Mesenchymal stem cell (in vitro differentiated cells and primary cell): ENCODE measurements at regions not wholly inside any gene's neighbourhood (a gene's known extent, or its start where the extent isn't known, plus 50 kb on each side); places are given as distances from the start of the nearest gene placed in this dataset.

Experiments
- DNase-seq: peaks from one replicate; pipeline ENCODE4 v3.0.0-alpha.2; 2013
- H2AFZ ChIP-seq: one replicate; pipeline ENCODE4 v1.6.1; 2013; ENCODE audit warnings: low read depth, mild to moderate bottlenecking, control low read depth, inconsistent platforms, low read length, moderate library complexity
- H2AK5ac ChIP-seq: 2 replicates; pipeline ENCODE4 v1.6.1; 2013; ENCODE audit warnings: low read length, moderate library complexity, mild to moderate bottlenecking, inconsistent platforms; ENCODE audit not compliant: severe bottlenecking
- H2BK120ac ChIP-seq: one replicate; pipeline ENCODE4 v1.6.1; 2013; ENCODE audit warnings: low read depth, mild to moderate bottlenecking, inconsistent platforms, low read length, moderate library complexity
- H2BK12ac ChIP-seq, 2 experiments: one replicate each; pipeline ENCODE4 v1.6.1; 2013; ENCODE audit warnings: inconsistent platforms in 2 of 2, low read length in 2 of 2, mild to moderate bottlenecking in 2 of 2, moderate library complexity in 2 of 2, control low read depth in 1 of 2
- H2BK15ac ChIP-seq: one replicate; pipeline ENCODE4 v1.6.1; 2013; ENCODE audit warnings: mild to moderate bottlenecking, low read depth, inconsistent platforms; ENCODE audit not compliant: poor library complexity, severe bottlenecking
- H2BK5ac ChIP-seq: 2 replicates; pipeline ENCODE4 v1.6.1; 2013; ENCODE audit warnings: low read depth, mild to moderate bottlenecking, low read length, control low read depth, inconsistent platforms; ENCODE audit not compliant: poor library complexity, severe bottlenecking
- H3K14ac ChIP-seq, 2 experiments: one replicate each; pipeline ENCODE4 v1.6.1; 2013; ENCODE audit warnings: inconsistent platforms in 2 of 2, low read length in 2 of 2, control low read depth in 1 of 2, mild to moderate bottlenecking in 1 of 2, moderate library complexity in 1 of 2
- H3K18ac ChIP-seq, 2 experiments: one replicate each; pipeline ENCODE4 v1.6.1; 2013; ENCODE audit warnings: inconsistent platforms in 2 of 2, low read length in 2 of 2, control low read depth in 1 of 2, low read depth in 1 of 2, mild to moderate bottlenecking in 1 of 2
- H3K23ac ChIP-seq, 2 experiments: one replicate each; pipeline ENCODE4 v1.6.1; 2013; ENCODE audit warnings: inconsistent platforms in 2 of 2, low read length in 2 of 2, mild to moderate bottlenecking in 2 of 2, moderate library complexity in 2 of 2, control low read depth in 1 of 2
- H3K27ac ChIP-seq: 2 replicates; pipeline ENCODE4 v1.5.1; 2013; ENCODE audit warnings: mild to moderate bottlenecking, moderate library complexity, low read length, control low read depth, inconsistent platforms; ENCODE audit not compliant: poor library complexity, severe bottlenecking
- H3K27me3 ChIP-seq, 2 experiments: 2 replicates each; pipeline versions ENCODE4 v1.6.1 to v1.7.0; 2013; ENCODE audit warnings: low read length in 2 of 2, mild to moderate bottlenecking in 2 of 2, moderate library complexity in 2 of 2, control low read depth in 1 of 2, inconsistent platforms in 1 of 2; ENCODE audit not compliant: control insufficient read depth in 1 of 2, insufficient read depth in 1 of 2
- H3K36me3 ChIP-seq, 2 experiments: 2 replicates each; pipeline versions ENCODE4 v1.6.1 to v1.7.0; 2013; ENCODE audit warnings: low read length in 2 of 2, control low read depth in 1 of 2, inconsistent platforms in 1 of 2, low read depth in 1 of 2, mild to moderate bottlenecking in 1 of 2; ENCODE audit not compliant: insufficient read depth in 2 of 2, control insufficient read depth in 1 of 2
- H3K4ac ChIP-seq, 2 experiments: one replicate each; pipeline ENCODE4 v1.6.1; 2013; ENCODE audit warnings: inconsistent platforms in 2 of 2, low read length in 2 of 2, mild to moderate bottlenecking in 2 of 2, moderate library complexity in 2 of 2, control low read depth in 1 of 2, low read depth in 1 of 2
- H3K4me1 ChIP-seq: 2 replicates; pipeline ENCODE4 v1.6.1; 2013; ENCODE audit warnings: low read depth, low read length, control low read depth; ENCODE audit not compliant: control insufficient read depth, insufficient read depth
- H3K4me2 ChIP-seq: 2 replicates; pipeline ENCODE4 v1.6.1; 2013; ENCODE audit warnings: low read length, mild to moderate bottlenecking, inconsistent platforms; ENCODE audit not compliant: poor library complexity, severe bottlenecking
- H3K4me3 ChIP-seq, 2 experiments: 2 replicates each; pipeline versions ENCODE4 v1.5.1 to v1.7.0; 2013; ENCODE audit warnings: low read length in 2 of 2, mild to moderate bottlenecking in 2 of 2, control low read depth in 1 of 2, low read depth in 1 of 2; ENCODE audit not compliant: insufficient read depth in 1 of 2
- H3K79me1 ChIP-seq: replicated peaks from 2 replicates; pipeline ENCODE4 v1.6.1; 2013; ENCODE audit warnings: mild to moderate bottlenecking, control low read depth, low read length, inconsistent platforms; ENCODE audit not compliant: poor library complexity, severe bottlenecking
- H3K9ac ChIP-seq: 2 replicates; pipeline ENCODE4 v1.7.0; 2013; ENCODE audit warnings: mild to moderate bottlenecking, low read length, moderate library complexity
- H3K9me3 ChIP-seq: 2 replicates; pipeline ENCODE4 v1.7.0; 2013; ENCODE audit warnings: mild to moderate bottlenecking, low read length; ENCODE audit not compliant: control insufficient read depth
- H4K8ac ChIP-seq: one replicate; pipeline ENCODE4 v1.6.1; 2013; ENCODE audit warnings: inconsistent platforms, mild to moderate bottlenecking, low read length, moderate library complexity
- H4K91ac ChIP-seq: one replicate; pipeline ENCODE4 v1.6.1; 2013; ENCODE audit warnings: mild to moderate bottlenecking, low read length, inconsistent platforms
- WGBS: methylation state at CpG from one replicate; pipeline ENCODE4 v1.1.7; 2013; ENCODE audit warnings: mixed read lengths; 5-methylcytosine and 5-hydroxymethylcytosine counted together

GRCh38 chr16:66083171-66083570 lies 283.3 kb upstream of the CDH5 start:
- no peak overlapping the region for H2AK5ac ChIP-seq
- no peak for DNase-seq
- 100% methylated on average over 1 of the region's 1 CpG for WGBS

GRCh38 chr16:66082424-66082823 lies 284.1 kb upstream of the CDH5 start:
- Histone ChIP-seq H3K4me2 (no peak overlapping the region), H2BK120ac (no peak overlapping the region), H3K14ac (no peak overlapping the region), H3K27ac (no peak overlapping the region), H2AK5ac (no peak overlapping the region), H4K91ac (no peak overlapping the region), H3K18ac (no peak overlapping the region), H3K4me1 (no peaks in the 10 kb centered on the region), H2BK12ac (no peak overlapping the region), H3K79me1 (no peaks in the 10 kb centered on the region), H3K36me3 (no peaks in the 10 kb centered on the region), H3K9ac (peak overlapping the region; percentile 24), H4K8ac (no peak overlapping the region), H3K23ac (no peak overlapping the region), H3K4me3 (no peak overlapping the region), H2BK15ac (no peak overlapping the region), H3K27me3 (no peaks in the 10 kb centered on the region), H2BK5ac (no peak overlapping the region), H3K9me3 (no peaks in the 10 kb centered on the region), H2AFZ (no peak overlapping the region), H3K4ac (no peak overlapping the region)
- 88% methylated on average over 1 of the region's 2 CpGs for WGBS
- no peak for DNase-seq

More at GRCh38 chr16:66083171-66083570, 283.3 kb upstream of the CDH5 start:
- H3K79me1 ChIP-seq: no peaks in the 10 kb centered on the region
- H3K4ac ChIP-seq: no peak overlapping the region
- no peak overlapping the region for H3K18ac ChIP-seq
- no peak overlapping the region for H2BK12ac ChIP-seq
- no peak overlapping the region for H2BK15ac ChIP-seq
- H4K91ac ChIP-seq: no peak overlapping the region
- H2AFZ ChIP-seq: no peak overlapping the region
- no peak overlapping the region for H3K9ac ChIP-seq
- H3K27ac ChIP-seq: no peak overlapping the region
- H3K4me3 ChIP-seq: no peak overlapping the region
- no peak overlapping the region for H4K8ac ChIP-seq
- no peaks in the 10 kb centered on the region for H3K27me3 ChIP-seq
- no peaks in the 10 kb centered on the region for H3K4me1 ChIP-seq
- H3K36me3 ChIP-seq: no peaks in the 10 kb centered on the region
- H3K23ac ChIP-seq: no peak overlapping the region
- H3K4me2 ChIP-seq: no peak overlapping the region
- no peak overlapping the region for H3K14ac ChIP-seq
- H3K9me3 ChIP-seq: no peaks in the 10 kb centered on the region
- H2BK120ac ChIP-seq: no peak overlapping the region
- no peak overlapping the region for H2BK5ac ChIP-seq

- Histone ChIP-seq H2AFZ (no peak overlapping the region), H3K27me3 (no peaks in the 10 kb centered on the region), H3K36me3 (no peaks in the 10 kb centered on the region), H2AK5ac (no peak overlapping the region), H3K14ac (no peak overlapping the region), H3K4me2 (no peak overlapping the region), H3K9me3 (no peaks in the 10 kb centered on the region), H3K9ac (no peak overlapping the region), H3K4me1 (no peaks in the 10 kb centered on the region), H4K8ac (no peak overlapping the region), H3K79me1 (no peaks in the 10 kb centered on the region), H3K4me3 (no peak overlapping the region), H2BK15ac (no peak overlapping the region), H3K27ac (no peak overlapping the region), H2BK5ac (no peak overlapping the region), H2BK120ac (no peak overlapping the region), H4K91ac (no peak overlapping the region), H3K4ac (no peak overlapping the region), H2BK12ac (no peak overlapping the region), H3K18ac (no peak overlapping the region), H3K23ac (no peak overlapping the region)
- DNase-seq: peak; percentile 18
- WGBS: 53% methylated on average over 4 of the region's 5 CpGs
Observed at GRCh38 chr16:66081775-66082366, 284.6 kb upstream of the CDH5 start.

- H3K4me1 ChIP-seq: no peaks in the 10 kb centered on the region
- H3K4me2 ChIP-seq: no peak overlapping the region
- H3K9ac ChIP-seq: no peak overlapping the region
- no peak overlapping the region for H3K27ac ChIP-seq
- no peak overlapping the region for H4K91ac ChIP-seq
- no peak overlapping the region for H2BK5ac ChIP-seq
- no peak overlapping the region for H3K23ac ChIP-seq
- H3K4me3 ChIP-seq: no peak overlapping the region
- H2BK15ac ChIP-seq: no peak overlapping the region
- no peak overlapping the region for H2AK5ac ChIP-seq
- no peak overlapping the region for H2AFZ ChIP-seq
- 84% methylated on average over 2 of the region's 5 CpGs for WGBS
- no peak for DNase-seq
- H3K36me3 ChIP-seq: no peaks in the 10 kb centered on the region
- H3K9me3 ChIP-seq: no peaks in the 10 kb centered on the region
- H3K18ac ChIP-seq: no peak overlapping the region
- no peak overlapping the region for H3K14ac ChIP-seq
- no peaks in the 10 kb centered on the region for H3K79me1 ChIP-seq
- no peak overlapping the region for H2BK12ac ChIP-seq
- no peak overlapping the region for H2BK120ac ChIP-seq
- H4K8ac ChIP-seq: no peak overlapping the region
- no peak overlapping the region for H3K4ac ChIP-seq
- no peaks in the 10 kb centered on the region for H3K27me3 ChIP-seq
Observed at GRCh38 chr16:66079671-66080334, 286.7 kb upstream of the CDH5 start.
